Hindlimb muscle (tissue), 1 donor: ENCODE measurements at regions not wholly inside any gene's neighbourhood (a gene's known extent, or its start where the extent isn't known, plus 50 kb on each side); places are given as distances from the start of the nearest gene placed in this dataset.

Source experiments
- DNase-seq: peaks from one replicate; pipeline ENCODE4 v3.0.0-alpha.2; 2013

GRCh38 chr5:73288803-73289720 is 116.1 kb downstream of the TMEM174 start:
- DNase-seq = no peak

DNA sequence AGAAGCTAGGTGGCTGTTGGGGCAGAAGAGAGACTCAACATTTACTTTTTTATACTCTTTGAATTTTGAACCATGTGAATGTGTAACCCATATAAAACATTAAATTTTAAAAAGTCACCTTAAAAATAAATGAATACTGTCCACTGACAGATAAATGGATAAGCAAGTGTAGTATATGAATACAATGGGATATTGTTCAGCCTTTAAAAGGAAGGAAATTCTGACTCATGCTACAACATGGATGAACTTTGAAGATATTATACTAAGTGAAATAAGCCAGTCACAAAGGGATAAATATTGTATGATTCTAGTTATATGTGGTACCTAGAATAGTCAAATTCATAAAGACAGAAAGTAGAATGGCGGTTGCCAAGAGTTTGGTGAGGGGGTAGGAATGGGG is 113.9 kb downstream of the TMEM174 start:
- no peak for DNase-seq

DNA sequence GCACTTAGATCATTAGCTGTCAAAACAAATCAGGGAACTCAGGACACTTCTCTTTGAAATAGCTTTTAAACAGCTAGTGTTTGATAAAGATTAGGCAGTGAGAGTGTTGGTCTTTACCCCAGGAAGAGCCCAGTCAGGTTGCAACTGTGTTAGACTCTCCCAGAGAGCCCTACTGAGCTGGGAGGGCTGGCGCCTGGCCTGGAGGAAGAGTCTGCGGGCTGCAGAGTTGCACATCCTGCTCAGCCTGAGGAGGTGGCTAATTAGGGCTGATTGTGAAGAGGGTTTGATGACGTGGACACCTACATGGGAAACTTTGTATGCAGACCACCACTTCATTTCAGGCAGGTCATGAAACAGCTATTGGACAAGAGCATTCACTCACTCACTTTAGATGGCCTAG is 112.0 kb downstream of the TMEM174 start:
- DNase-seq = no peak

DNA sequence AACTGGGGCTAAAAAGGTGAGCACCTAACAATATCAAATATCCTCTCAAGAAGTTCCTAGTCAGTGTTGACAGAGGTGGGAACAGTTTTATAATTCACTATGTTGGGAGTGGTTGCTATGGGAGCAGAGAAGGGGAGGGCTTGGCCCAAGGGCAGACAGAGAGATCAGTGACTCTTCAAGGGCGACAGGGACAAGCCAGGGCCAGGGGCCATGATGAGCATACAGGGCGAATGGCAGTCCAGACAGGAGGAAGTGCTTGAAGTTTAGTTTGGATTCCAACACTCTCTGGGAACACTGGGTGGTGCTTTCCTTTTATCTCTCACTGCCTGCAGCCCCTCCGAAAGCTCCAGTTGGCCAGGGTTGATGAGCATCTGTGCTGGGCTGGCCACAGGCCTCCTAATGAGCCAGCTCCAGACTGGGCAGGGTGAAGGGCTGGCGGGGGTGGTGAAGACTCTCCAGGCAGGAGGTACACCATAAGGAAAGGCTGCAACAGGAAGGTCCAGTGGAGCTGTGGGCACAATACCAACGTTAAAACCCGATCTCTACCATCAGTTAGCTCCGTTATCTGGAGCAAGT is 111.3 kb downstream of the TMEM174 start:
- no peak for DNase-seq

DNA sequence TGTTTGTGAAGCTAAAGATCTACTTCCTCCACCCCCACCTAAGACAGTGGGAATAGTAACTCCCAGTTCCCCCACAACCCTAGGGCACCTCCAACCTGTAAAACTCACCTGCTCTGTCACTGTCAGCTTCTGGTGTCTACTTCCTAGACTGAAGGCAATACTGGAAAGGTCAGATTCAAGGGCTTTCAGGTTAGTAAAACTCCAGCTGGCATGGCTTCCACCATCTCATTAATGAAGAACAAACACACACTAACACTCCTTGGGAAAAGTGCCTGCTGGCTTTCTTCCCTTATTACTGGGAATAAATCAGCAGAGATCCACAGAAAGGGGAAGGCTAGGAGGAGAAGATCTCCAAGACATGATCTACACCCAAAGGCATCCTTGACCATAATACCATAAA is 109.9 kb downstream of the TMEM174 start:
- DNase-seq = no peak

DNA sequence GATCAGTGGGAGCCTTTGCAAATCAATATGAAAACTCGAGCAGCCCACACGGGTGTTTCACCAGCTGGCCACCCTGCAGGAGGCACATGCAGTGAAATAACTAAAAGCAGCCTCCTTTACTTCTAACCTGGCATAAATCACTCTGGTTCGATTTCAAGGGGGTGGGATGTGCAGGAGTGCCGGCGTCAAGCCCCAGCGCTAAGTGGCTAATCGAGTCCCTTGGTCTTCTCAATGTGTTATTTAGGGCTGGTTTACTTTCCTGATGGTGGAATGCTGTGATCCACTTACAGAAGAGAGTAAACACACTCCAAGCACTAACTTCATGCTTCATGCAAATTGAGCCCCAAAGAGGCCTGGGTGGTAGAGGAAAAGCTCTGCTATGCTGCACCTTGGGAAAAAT is 109.4 kb downstream of the TMEM174 start:
- no peak for DNase-seq

- no peak for DNase-seq
Measured at GRCh38 chr5:73280821-73281746, 108.1 kb downstream of the TMEM174 start.

DNA sequence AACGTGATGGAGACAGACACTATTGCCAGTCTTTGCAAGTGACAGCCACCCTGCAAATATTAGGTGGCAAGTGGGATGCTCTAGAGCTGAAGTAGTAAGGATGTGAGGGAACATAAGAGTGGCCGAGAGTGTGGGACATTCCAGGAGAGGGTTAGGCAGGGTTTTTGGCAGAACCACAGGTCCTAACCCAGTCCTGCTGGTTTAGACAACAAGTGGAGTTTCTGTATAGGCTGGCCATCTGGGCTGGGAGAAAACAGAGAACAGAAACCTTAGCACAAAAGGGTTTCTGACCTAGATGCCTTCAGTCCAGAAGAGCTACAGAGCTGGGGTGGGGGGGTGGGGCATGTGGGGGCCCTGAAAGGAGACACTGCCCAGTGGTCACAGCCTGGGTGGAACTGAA is 107.4 kb downstream of the TMEM174 start:
- DNase-seq = no peak

DNA sequence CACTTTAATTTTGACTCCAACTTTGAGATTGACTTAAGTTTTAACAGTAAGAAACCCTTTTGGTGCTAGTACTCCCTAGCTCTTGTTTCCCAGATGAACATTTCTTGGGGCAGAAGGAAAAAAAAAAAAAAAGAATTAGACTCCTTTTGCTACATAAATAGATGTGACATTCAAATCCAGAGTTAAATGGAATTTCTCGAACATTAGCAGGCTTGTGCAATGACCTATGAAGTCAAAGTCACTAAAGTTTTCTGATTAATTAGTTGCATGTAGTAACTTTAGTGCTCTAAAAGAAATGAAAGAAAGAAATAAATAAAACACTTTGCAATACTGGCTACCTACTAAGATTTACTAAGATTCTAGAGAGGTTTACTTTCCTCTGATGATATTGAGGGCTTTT is 106.8 kb downstream of the TMEM174 start:
- DNase-seq = no peak

DNA sequence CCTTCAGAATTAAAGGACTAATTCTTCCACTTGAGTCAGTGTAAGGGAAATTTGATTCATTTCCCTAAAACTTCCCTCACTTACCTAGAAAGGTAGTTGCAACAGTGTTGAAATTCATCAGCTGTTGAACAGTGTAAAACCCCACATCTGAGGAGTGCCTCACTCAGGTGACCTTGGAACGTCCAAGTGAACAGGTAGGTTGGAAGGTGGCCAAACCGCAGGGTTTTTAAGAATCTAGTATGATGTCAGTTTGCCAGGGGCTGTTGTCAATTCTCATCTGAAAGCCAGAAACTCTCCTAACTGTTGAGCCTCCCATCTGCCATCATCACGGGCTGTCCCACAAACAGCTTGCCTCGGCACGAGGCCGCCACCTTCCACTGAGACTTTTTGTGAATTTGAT is 105.7 kb downstream of the TMEM174 start:
- no peak for DNase-seq

GRCh38 chr5:73274881-73275663 is 102.1 kb downstream of the TMEM174 start:
- DNase-seq = no peak

DNA sequence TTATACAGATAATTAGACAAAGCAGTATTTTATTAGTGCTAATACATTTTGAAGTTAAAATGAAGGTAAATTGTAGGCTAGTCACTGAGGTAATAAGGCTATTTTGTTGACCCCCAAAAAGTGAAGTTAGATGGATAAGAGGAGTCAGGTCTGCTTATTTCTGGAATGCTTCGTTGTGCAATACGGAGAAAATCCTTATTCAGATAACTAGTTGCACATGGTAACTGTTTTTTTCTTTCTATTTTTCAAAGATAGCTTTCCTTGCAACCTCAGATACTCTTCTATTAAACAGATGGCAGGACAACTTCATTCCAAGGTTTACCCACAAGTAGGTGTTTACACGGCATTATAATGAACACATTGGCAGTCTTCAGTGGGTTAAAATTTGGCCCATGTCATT is 101.1 kb downstream of the TMEM174 start:
- DNase-seq = no peak

GRCh38 chr5:73273379-73274050 is 100.5 kb downstream of the TMEM174 start:
- DNase-seq = no peak

DNA sequence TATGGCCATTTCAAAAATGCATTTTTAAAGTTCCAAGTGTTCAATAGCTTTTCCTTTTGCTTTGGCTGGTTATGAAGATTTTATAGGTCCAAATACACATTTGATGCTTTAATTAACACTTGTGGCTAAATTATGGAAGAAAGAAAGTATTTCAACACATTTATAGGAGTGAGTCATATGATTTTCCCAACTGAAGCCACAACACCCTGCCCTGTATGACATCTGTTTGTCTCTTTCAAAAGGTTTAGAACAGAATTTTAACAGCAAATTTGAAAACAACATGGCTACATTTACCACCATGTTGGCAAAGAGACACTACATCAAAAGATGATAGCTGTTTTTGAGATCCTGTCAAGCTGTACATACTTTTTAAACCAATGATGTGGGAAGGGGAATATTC is 99.4 kb downstream of the TMEM174 start:
- DNase-seq = no peak

DNA sequence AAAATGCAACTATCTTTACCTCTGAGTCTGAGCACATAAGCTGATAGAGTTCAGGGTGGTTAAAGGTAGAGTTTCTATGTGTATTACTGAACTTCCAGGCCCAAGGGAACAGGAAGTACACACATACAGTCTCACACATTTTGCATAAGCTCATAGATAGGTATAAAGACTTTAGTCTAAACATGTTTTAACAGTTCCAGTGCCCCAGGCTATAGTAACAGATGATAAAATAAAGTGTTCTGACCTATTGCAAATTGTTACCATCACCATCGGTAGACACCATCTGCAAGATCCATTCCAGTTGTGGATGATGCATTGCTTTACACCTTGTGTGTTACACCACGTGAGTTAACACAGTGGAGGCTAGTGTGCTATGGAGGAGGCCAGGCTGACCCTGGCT is 95.8 kb downstream of the TMEM174 start:
- no peak for DNase-seq

- no peak for DNase-seq
Measured at GRCh38 chr5:73267766-73268435, 94.9 kb downstream of the TMEM174 start.

GRCh38 chr5:73266925-73267765 is 94.2 kb downstream of the TMEM174 start:
- no peak for DNase-seq

GRCh38 chr5:73266176-73266738 is 93.3 kb downstream of the TMEM174 start:
- DNase-seq = peak; percentile 41

DNA sequence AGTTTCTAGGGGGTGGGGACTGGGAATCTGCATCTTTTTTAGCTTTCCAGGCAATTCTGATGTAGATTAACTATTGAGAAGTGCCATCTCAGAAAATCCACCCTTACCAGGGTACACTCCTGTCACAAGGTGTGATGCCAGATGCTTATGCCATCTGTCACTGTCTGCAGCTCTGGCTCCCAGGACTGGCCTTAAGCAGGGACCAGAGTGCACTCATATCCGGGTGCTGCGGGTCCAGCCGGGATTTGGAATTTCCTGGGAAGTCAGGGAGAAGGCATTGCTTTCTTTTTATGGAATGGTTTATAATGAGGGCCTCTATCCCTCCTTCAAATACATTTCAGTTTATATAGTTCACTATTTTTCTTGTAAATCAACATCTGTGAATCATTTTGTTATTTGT is 92.6 kb downstream of the TMEM174 start:
- DNase-seq = no peak

DNA sequence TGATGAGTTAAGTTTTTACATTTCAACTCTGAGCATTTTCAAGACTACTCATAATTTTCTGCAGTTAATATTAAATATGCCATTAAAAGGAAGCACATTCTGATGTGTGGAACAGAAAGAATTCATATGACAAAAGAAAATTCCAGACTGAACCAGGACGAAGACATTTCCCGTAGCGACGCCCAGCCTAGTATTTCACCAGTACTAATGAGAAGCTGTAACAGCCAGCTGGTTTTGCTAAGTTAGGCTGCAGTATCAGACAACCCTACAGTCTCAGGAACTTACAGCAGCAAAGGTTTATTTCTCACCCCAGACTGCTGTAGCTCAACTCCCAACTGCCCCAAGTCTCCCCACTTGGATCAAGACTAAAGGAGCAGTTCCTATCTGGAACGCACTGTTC is 91.6 kb downstream of the TMEM174 start:
- no peak for DNase-seq
